ENCODE measurements at regions not wholly inside any gene's neighbourhood (a gene's known extent, or its start where the extent isn't known, plus 50 kb on each side); places are given as distances from the start of the nearest gene placed in this dataset.

GRCh38 chr4:128480945-128481344 lies 193.3 kb upstream of the PGRMC2 start:
- Mint-ChIP-seq H3K4me3 (no peak overlapping the region), H3K27me3 (ENCODE audit: low read depth) (no peaks in the 10 kb centered on the region), H3K27ac (no peak overlapping the region), H3K4me1 (peaks cover 7% of the 10 kb centered on the region), H3K36me3 (peaks cover 2% of the 10 kb centered on the region), H3K9me3 (peaks cover 12% of the 10 kb centered on the region)
- DNase-seq (ENCODE audit: low spot score in 2 of 2, unreplicated experiment in 2 of 2) = no peak
- TF ChIP-seq, protein P1, sequence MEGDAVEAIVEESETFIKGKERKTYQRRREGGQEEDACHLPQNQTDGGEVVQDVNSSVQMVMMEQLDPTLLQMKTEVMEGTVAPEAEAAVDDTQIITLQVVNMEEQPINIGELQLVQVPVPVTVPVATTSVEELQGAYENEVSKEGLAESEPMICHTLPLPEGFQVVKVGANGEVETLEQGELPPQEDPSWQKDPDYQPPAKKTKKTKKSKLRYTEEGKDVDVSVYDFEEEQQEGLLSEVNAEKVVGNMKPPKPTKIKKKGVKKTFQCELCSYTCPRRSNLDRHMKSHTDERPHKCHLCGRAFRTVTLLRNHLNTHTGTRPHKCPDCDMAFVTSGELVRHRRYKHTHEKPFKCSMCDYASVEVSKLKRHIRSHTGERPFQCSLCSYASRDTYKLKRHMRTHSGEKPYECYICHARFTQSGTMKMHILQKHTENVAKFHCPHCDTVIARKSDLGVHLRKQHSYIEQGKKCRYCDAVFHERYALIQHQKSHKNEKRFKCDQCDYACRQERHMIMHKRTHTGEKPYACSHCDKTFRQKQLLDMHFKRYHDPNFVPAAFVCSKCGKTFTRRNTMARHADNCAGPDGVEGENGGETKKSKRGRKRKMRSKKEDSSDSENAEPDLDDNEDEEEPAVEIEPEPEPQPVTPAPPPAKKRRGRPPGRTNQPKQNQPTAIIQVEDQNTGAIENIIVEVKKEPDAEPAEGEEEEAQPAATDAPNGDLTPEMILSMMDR (IDR thresholded peaks at IDR 0.05; ENCODE audit: unreplicated experiment) = no peak

DNA sequence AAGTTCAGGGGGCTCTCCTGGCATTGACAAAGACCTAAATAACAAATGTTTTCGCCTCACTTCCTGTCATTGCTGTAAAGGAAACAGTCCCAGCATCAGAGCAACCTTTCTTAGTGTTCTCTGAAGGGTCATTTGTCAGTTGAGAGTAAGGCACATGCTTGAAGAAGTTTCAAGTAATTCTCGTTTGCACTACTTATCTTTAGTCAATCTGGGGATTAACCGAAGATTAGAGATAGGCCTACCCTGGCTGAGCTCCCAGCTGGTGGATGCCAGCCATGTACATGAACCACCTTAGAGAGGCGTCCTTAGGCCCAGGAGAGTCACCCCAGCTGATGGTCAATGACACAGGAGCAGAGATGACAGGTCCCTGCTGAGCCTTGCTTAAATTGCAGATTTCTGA lies 189.9 kb upstream of the PGRMC2 start:
- Mint-ChIP-seq H3K4me3 (no peak overlapping the region), H3K36me3 (no peaks in the 10 kb centered on the region), H3K9me3 (no peaks in the 10 kb centered on the region), H3K27ac (no peak overlapping the region), H3K27me3 (ENCODE audit: low read depth) (no peaks in the 10 kb centered on the region), H3K4me1 (peaks cover 4% of the 10 kb centered on the region)
- DNase-seq (ENCODE audit: low spot score in 2 of 2, unreplicated experiment in 2 of 2) = no peak
- TF ChIP-seq, protein P1 (IDR thresholded peaks at IDR 0.05; ENCODE audit: unreplicated experiment) = no peak

- no peak for DNase-seq (ENCODE audit: low spot score in 2 of 2, unreplicated experiment in 2 of 2)
- H3K36me3 Mint-ChIP-seq = no peaks in the 10 kb centered on the region
- TF ChIP-seq, protein P1 (IDR thresholded peaks at IDR 0.05; ENCODE audit: unreplicated experiment) = no peak
Measured at GRCh38 chr4:128475597-128475996, 188.0 kb upstream of the PGRMC2 start.

DNA sequence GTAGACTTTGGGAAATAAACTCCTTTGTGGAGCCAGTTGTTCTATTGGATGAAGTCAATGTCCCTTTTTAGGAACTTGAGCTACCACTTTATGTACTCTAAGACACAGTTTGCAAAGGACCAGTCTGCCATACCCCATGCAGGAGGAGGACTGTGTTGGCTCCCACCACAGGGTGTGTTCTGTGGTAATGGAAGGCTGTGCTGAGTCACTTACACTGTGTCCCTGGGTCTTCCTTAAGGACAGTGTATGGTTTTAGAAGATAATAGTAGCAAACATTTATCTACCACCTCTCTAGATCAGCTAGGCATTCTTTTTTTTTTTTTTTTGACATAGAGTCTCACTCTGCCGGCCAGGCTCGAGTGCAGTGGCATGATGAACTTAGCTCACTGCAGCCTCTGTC lies 184.0 kb upstream of the PGRMC2 start:
- no peaks in the 10 kb centered on the region for H3K36me3 Mint-ChIP-seq
- H3K9me3 Mint-ChIP-seq = no peaks in the 10 kb centered on the region
- no peak for DNase-seq (ENCODE audit: low spot score in 2 of 2, unreplicated experiment in 2 of 2)
- no peaks in the 10 kb centered on the region for H3K27me3 Mint-ChIP-seq (ENCODE audit: low read depth)
- H3K4me3 Mint-ChIP-seq = no peak overlapping the region
- TF ChIP-seq, protein P1 (IDR thresholded peaks at IDR 0.05; ENCODE audit: unreplicated experiment) = no peak
- H3K4me1 Mint-ChIP-seq = peaks cover 8% of the 10 kb centered on the region
- H3K27ac Mint-ChIP-seq = no peak overlapping the region

More at GRCh38 chr4:128475597-128475996, 188.0 kb upstream of the PGRMC2 start:
- H3K4me3 Mint-ChIP-seq = no peak overlapping the region
- H3K27me3 Mint-ChIP-seq (ENCODE audit: low read depth) = no peaks in the 10 kb centered on the region
- H3K27ac Mint-ChIP-seq = no peak overlapping the region
- peaks cover 4% of the 10 kb centered on the region for H3K4me1 Mint-ChIP-seq
- no peaks in the 10 kb centered on the region for H3K9me3 Mint-ChIP-seq

- no peaks in the 10 kb centered on the region for H3K9me3 Mint-ChIP-seq
- H3K4me3 Mint-ChIP-seq = no peak overlapping the region
- peaks cover 8% of the 10 kb centered on the region for H3K4me1 Mint-ChIP-seq
- DNase-seq (ENCODE audit: low spot score in 2 of 2, unreplicated experiment in 2 of 2) = no peak
- TF ChIP-seq, protein P1 (IDR thresholded peaks at IDR 0.05; ENCODE audit: unreplicated experiment) = no peak
- H3K27ac Mint-ChIP-seq = no peak overlapping the region
- H3K27me3 Mint-ChIP-seq (ENCODE audit: low read depth) = no peaks in the 10 kb centered on the region
- no peaks in the 10 kb centered on the region for H3K36me3 Mint-ChIP-seq
Measured at GRCh38 chr4:128470492-128471053, 183.0 kb upstream of the PGRMC2 start.

Measured in mesothelial cell of epicardium (in vitro differentiated cells).